ENCODE measurements at regions not wholly inside any gene's neighbourhood (a gene's known extent, or its start where the extent isn't known, plus 50 kb on each side); places are given as distances from the start of the nearest gene placed in this dataset.

GRCh38 chr5:4205398-4205797 lies 609.8 kb downstream of the IRX1 start:
- no peak for TF ChIP-seq CTCF (IDR thresholded peaks at IDR 0.05)
- CTCF ChIA-PET: no interaction called here
- no peaks in the 10 kb centered on the region for H3K4me1 Mint-ChIP-seq (ENCODE audit: low read depth)
- H3K36me3 Mint-ChIP-seq (ENCODE audit: low read depth): no peaks in the 10 kb centered on the region
- no peaks in the 10 kb centered on the region for H3K27me3 Mint-ChIP-seq
- no peak for ATAC-seq
- intact Hi-C loops (cut with micrococcal nuclease): no loop called here
- no peak overlapping the region for H3K27ac Mint-ChIP-seq
- no peak overlapping the region for H3K4me3 Mint-ChIP-seq
- no peak for DNase-seq
- POLR2A ChIA-PET: no interaction called here
- H3K9me3 Mint-ChIP-seq: no peaks in the 10 kb centered on the region

GRCh38 chr5:4206127-4206526 lies 610.5 kb downstream of the IRX1 start:
- H3K9me3 Mint-ChIP-seq: no peaks in the 10 kb centered on the region
- TF ChIP-seq CTCF (IDR thresholded peaks at IDR 0.05): no peak
- ChIA-PET CTCF (no interaction called here), POLR2A (no interaction called here)
- no peak overlapping the region for H3K27ac Mint-ChIP-seq
- DNase-seq (no peak), ATAC-seq (no peak)
- no peaks in the 10 kb centered on the region for H3K4me1 Mint-ChIP-seq (ENCODE audit: low read depth)
- intact Hi-C loops (cut with micrococcal nuclease): no loop called here
- H3K4me3 Mint-ChIP-seq: no peak overlapping the region
- H3K27me3 Mint-ChIP-seq: no peaks in the 10 kb centered on the region
- no peaks in the 10 kb centered on the region for H3K36me3 Mint-ChIP-seq (ENCODE audit: low read depth)

GRCh38 chr5:4207486-4207885 lies 611.9 kb downstream of the IRX1 start:
- Mint-ChIP-seq H3K27me3 (no peaks in the 10 kb centered on the region), H3K9me3 (peaks cover 1% of the 10 kb centered on the region), H3K4me3 (no peak overlapping the region), H3K27ac (no peak overlapping the region), H3K4me1 (ENCODE audit: low read depth) (no peaks in the 10 kb centered on the region), H3K36me3 (ENCODE audit: low read depth) (no peaks in the 10 kb centered on the region)
- intact Hi-C loops (cut with micrococcal nuclease): no loop called here
- ChIA-PET POLR2A (no interaction called here), CTCF (no interaction called here)
- DNase-seq: no peak
- no peak for TF ChIP-seq CTCF (IDR thresholded peaks at IDR 0.05)
- ATAC-seq: no peak

GRCh38 chr5:4208537-4208936 lies 612.9 kb downstream of the IRX1 start:
- intact Hi-C loops (cut with micrococcal nuclease): no loop called here
- DNase-seq (no peak), ATAC-seq (no peak)
- Mint-ChIP-seq H3K27me3 (no peaks in the 10 kb centered on the region), H3K27ac (no peak overlapping the region), H3K36me3 (ENCODE audit: low read depth) (no peaks in the 10 kb centered on the region), H3K4me3 (no peak overlapping the region), H3K9me3 (peaks cover 1% of the 10 kb centered on the region), H3K4me1 (ENCODE audit: low read depth) (no peaks in the 10 kb centered on the region)
- ChIA-PET POLR2A (no interaction called here), CTCF (no interaction called here)
- no peak for TF ChIP-seq CTCF (IDR thresholded peaks at IDR 0.05)

GRCh38 chr5:4208996-4209395 lies 613.4 kb downstream of the IRX1 start:
- no peak for DNase-seq
- Mint-ChIP-seq H3K36me3 (ENCODE audit: low read depth) (no peaks in the 10 kb centered on the region), H3K27ac (no peak overlapping the region), H3K9me3 (peaks cover 1% of the 10 kb centered on the region), H3K27me3 (no peaks in the 10 kb centered on the region), H3K4me1 (ENCODE audit: low read depth) (no peaks in the 10 kb centered on the region), H3K4me3 (no peak overlapping the region)
- TF ChIP-seq CTCF (IDR thresholded peaks at IDR 0.05): no peak
- ChIA-PET POLR2A (no interaction called here), CTCF (no interaction called here)
- intact Hi-C loops (cut with micrococcal nuclease): no loop called here
- no peak for ATAC-seq
